Uterus (tissue), 2 donors: ENCODE measurements at regions not wholly inside any gene's neighbourhood (a gene's known extent, or its start where the extent isn't known, plus 50 kb on each side); places are given as distances from the start of the nearest gene placed in this dataset.

Experiments
- CTCF ChIP-seq, 4 experiments: fragments of 200-600 bp in 2 of 4; fragments of 450-650 bp in 2 of 4; sonication (generic) in 2 of 4; IDR thresholded peaks; one replicate each; pipeline ENCODE4 v1.5.1; 2016 to 2019; ENCODE audit warnings: antibody characterized with exemption in 4 of 4, mild to moderate bottlenecking in 2 of 4, moderate library complexity in 1 of 4
- POLR2A ChIP-seq, 2 donors: fragments of 450-650 bp; IDR thresholded peaks; one replicate each; pipeline ENCODE4 v1.6.1; 2016; ENCODE audit warnings: antibody characterized with exemption in 2 of 2, mild to moderate bottlenecking in 1 of 2, moderate library complexity in 1 of 2

- TF ChIP-seq CTCF (IDR thresholded peaks at IDR 0.05) (no peak), POLR2A (IDR thresholded peaks at IDR 0.05) (no peak)
Observed at GRCh38 chr11:92340839-92341238, 116.2 kb downstream of the FAT3 start.
